Psoas muscle (tissue), 7 donors: ENCODE measurements at regions not wholly inside any gene's neighbourhood (a gene's known extent, or its start where the extent isn't known, plus 50 kb on each side); places are given as distances from the start of the nearest gene placed in this dataset.

Experiments used
- ATAC-seq, 4 donors: fragments of 200-7000 bp; cut with Tn5 transposase; one replicate each; pipeline ENCODE4 v1.9.1; 2020; ENCODE audit warnings: moderate library complexity in 3 of 4, mild to moderate bottlenecking in 2 of 4
- DNase-seq, 2 donors: peaks; one replicate each; pipeline ENCODE4 v3.0.0-alpha.2; 2020
- H3K27ac ChIP-seq: fragments of 200-600 bp; one replicate; pipeline ENCODE4 v1.8.0; 2022
- H3K27me3 ChIP-seq, 3 donors: fragments of 200-600 bp in 1 of 3; one replicate each; pipeline versions ENCODE4 v1.6.1 to v1.8.0; 2013 to 2022; ENCODE audit warnings: low read length in 2 of 3, mild to moderate bottlenecking in 2 of 3, moderate library complexity in 1 of 3; ENCODE audit not compliant: insufficient read depth in 3 of 3
- H3K36me3 ChIP-seq, 2 donors: fragments of 200-600 bp in 1 of 2; one replicate each; pipeline versions ENCODE4 v1.6.1 to v1.8.0; 2013 to 2022; ENCODE audit warnings: low read depth in 1 of 2, mild to moderate bottlenecking in 1 of 2, moderate library complexity in 1 of 2; ENCODE audit not compliant: insufficient read depth in 1 of 2
- H3K4me1 ChIP-seq: fragments of 200-600 bp; one replicate; pipeline ENCODE4 v1.8.0; 2022
- H3K4me3 ChIP-seq: fragments of 200-600 bp; one replicate; pipeline ENCODE4 v1.8.0; 2022; ENCODE audit warnings: mild to moderate bottlenecking
- H3K9me3 ChIP-seq: fragments of 200-600 bp; one replicate; pipeline ENCODE4 v1.8.0; 2022
- WGBS, 3 donors: extraction: QIAGEN DNeasy Blood & Tissue Kit; methylation state at CpG; one replicate each; pipeline versions ENCODE4 v1.1.6 to v1.1.7; 2013; 5-methylcytosine and 5-hydroxymethylcytosine counted together
- intact Hi-C, 2 donors: fragments of 100-400 bp; cut with DNase I; formaldehyde crosslinking; loops; one replicate each; pipeline versions ENCODE4 v1.11.0 to v1.14.2; 2022
- TF ChIP-seq, protein P1 (sequence below): fragments of 200-600 bp; IDR thresholded peaks from one replicate; pipeline ENCODE4 v1.8.0; 2022; ENCODE audit warnings: antibody characterized with exemption
- donor health status: healthy with polysubstance abuse.
- donor health status: DM: no; HTN: no; CAD: no; lungs with moderate emphysema.
- donor health status: Bipolar disorder and iron deficiency.
- donor health status: healthy.
- donor health status: DM: yes; HTN: yes; CAD: no.
- donor health status: DM: no; HTN: no; CAD: no.
- donor health status: DM: yes; HTN: yes; CAD: no.

- DNase-seq = no peak
- 61 to 81% (median 73%) methylated on average over 1 of the region's 1 CpG for WGBS, 3 donors
- TF ChIP-seq, protein P1, sequence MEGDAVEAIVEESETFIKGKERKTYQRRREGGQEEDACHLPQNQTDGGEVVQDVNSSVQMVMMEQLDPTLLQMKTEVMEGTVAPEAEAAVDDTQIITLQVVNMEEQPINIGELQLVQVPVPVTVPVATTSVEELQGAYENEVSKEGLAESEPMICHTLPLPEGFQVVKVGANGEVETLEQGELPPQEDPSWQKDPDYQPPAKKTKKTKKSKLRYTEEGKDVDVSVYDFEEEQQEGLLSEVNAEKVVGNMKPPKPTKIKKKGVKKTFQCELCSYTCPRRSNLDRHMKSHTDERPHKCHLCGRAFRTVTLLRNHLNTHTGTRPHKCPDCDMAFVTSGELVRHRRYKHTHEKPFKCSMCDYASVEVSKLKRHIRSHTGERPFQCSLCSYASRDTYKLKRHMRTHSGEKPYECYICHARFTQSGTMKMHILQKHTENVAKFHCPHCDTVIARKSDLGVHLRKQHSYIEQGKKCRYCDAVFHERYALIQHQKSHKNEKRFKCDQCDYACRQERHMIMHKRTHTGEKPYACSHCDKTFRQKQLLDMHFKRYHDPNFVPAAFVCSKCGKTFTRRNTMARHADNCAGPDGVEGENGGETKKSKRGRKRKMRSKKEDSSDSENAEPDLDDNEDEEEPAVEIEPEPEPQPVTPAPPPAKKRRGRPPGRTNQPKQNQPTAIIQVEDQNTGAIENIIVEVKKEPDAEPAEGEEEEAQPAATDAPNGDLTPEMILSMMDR = no peak
Measured at GRCh38 chr1:238648296-238648695, 738.1 kb upstream of the CHRM3 start.

DNA sequence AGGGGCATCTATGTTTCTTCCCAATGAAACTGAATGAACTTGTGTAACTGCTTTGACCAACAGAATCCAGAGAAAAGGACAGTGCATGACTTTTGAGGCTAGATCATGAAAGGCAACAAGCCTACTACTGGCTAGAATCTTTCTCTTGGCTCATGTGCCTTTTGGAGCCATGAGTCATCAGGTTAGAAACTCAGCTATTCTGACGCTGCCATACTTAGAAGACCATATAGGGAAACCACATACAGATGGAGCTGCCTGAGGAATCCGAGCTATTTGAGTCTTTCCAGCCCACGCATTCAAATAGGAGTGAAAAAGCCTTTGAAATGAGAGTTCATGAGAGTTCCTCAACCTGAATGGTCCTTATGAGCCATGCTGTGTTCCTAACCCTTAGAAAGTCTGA lies 738.5 kb upstream of the CHRM3 start:
- no peak for ATAC-seq
- no peaks in the 10 kb centered on the region for H3K4me1 ChIP-seq
- intact Hi-C loops = no loop called here
- TF ChIP-seq, protein P1 = no peak
- WGBS, 3 donors = 24 to 30% (median 25%) methylated on average over 3 of the region's 3 CpGs
- H3K36me3 ChIP-seq = no peaks in the 10 kb centered on the region
- H3K9me3 ChIP-seq = no peaks in the 10 kb centered on the region
- no peak overlapping the region for H3K27ac ChIP-seq
- no peak overlapping the region for H3K4me3 ChIP-seq
- no peaks in the 10 kb centered on the region for H3K27me3 ChIP-seq
- DNase-seq = no peak

More at GRCh38 chr1:238648296-238648695, 738.1 kb upstream of the CHRM3 start:
- H3K36me3 ChIP-seq = no peaks in the 10 kb centered on the region
- no peaks in the 10 kb centered on the region for H3K9me3 ChIP-seq
- no peaks in the 10 kb centered on the region for H3K4me1 ChIP-seq
- no peak overlapping the region for H3K27ac ChIP-seq
- no peaks in the 10 kb centered on the region for H3K27me3 ChIP-seq
- H3K4me3 ChIP-seq = no peak overlapping the region
- ATAC-seq = no peak
- intact Hi-C loops = no loop called here

GRCh38 chr1:238642231-238642630 lies 744.1 kb upstream of the CHRM3 start:
- TF ChIP-seq, protein P1 = no peak
- H3K4me1 ChIP-seq = no peaks in the 10 kb centered on the region
- H3K27me3 ChIP-seq = no peaks in the 10 kb centered on the region
- no peaks in the 10 kb centered on the region for H3K36me3 ChIP-seq
- no peak overlapping the region for H3K4me3 ChIP-seq
- H3K27ac ChIP-seq = no peak overlapping the region
- DNase-seq (no peak), ATAC-seq (no peak)
- intact Hi-C loops = no loop called here
- no peaks in the 10 kb centered on the region for H3K9me3 ChIP-seq
- WGBS, 3 donors = 40 to 46% (median 44%) methylated on average over 4 of the region's 4 CpGs

- H3K27me3 ChIP-seq = no peaks in the 10 kb centered on the region
- H3K4me1 ChIP-seq = no peaks in the 10 kb centered on the region
- no peak overlapping the region for H3K27ac ChIP-seq
- no peak for DNase-seq
- intact Hi-C loops = no loop called here
- ATAC-seq = no peak
- no peak overlapping the region for H3K4me3 ChIP-seq
- H3K36me3 ChIP-seq = no peaks in the 10 kb centered on the region
- TF ChIP-seq, protein P1 = no peak
- H3K9me3 ChIP-seq = no peaks in the 10 kb centered on the region
Measured at GRCh38 chr1:238639861-238640260, 746.5 kb upstream of the CHRM3 start.

DNA sequence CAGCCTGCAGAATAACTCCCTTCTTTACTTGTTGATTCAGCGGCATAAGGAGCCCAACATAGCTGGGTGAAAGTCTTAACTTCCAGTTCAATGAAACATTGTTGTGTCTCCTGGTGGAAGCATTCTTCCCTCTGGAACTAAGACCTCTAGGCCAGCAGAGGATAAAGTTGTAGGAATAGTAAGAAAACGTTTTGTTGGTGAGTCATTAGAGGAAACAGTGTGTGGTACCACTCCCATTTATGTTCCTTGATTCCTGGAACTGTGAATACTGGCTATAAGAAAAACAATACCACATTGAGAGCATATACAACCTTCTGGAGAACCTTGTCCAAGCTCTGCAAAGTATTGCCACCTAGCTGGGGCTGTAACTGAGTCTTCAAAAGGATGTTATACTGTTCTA lies 737.4 kb upstream of the ZP4 start:
- no peaks in the 10 kb centered on the region for H3K4me1 ChIP-seq
- 53 to 60% (median 55%) methylated on average over 2 of the region's 2 CpGs for WGBS, 3 donors
- no peaks in the 10 kb centered on the region for H3K36me3 ChIP-seq
- no peak for DNase-seq
- TF ChIP-seq, protein P1 = no peak
- H3K4me3 ChIP-seq = no peak overlapping the region
- H3K27ac ChIP-seq = no peak overlapping the region
- no peak for ATAC-seq
- intact Hi-C loops = no loop called here
- no peaks in the 10 kb centered on the region for H3K9me3 ChIP-seq
- H3K27me3 ChIP-seq = no peaks in the 10 kb centered on the region
